Left ventricle myocardium inferior (tissue), 1 donor: ENCODE measurements at regions not wholly inside any gene's neighbourhood (a gene's known extent, or its start where the extent isn't known, plus 50 kb on each side); places are given as distances from the start of the nearest gene placed in this dataset.

Source experiments
- DNase-seq: peaks from one replicate; pipeline ENCODE4 v3.0.0-alpha.2; 2020
- H3K27ac ChIP-seq: fragments of 200-600 bp; replicated peaks from 2 replicates; pipeline ENCODE4 v1.8.0; 2021
- H3K27me3 ChIP-seq: fragments of 200-600 bp; 2 replicates; pipeline ENCODE4 v1.8.0; 2021; ENCODE audit warnings: low read depth
- H3K36me3 ChIP-seq: fragments of 200-600 bp; 2 replicates; pipeline ENCODE4 v1.8.0; 2021
- H3K4me1 ChIP-seq: fragments of 200-600 bp; 2 replicates; pipeline ENCODE4 v1.8.0; 2021
- H3K4me3 ChIP-seq: fragments of 200-600 bp; 2 replicates; pipeline ENCODE4 v1.8.0; 2021; ENCODE audit warnings: mild to moderate bottlenecking, moderate library complexity
- H3K9me3 ChIP-seq: fragments of 200-600 bp; replicated peaks from 2 replicates; pipeline ENCODE4 v1.8.0; 2021
- CTCF ChIP-seq: fragments of 200-600 bp; IDR thresholded peaks from 2 replicates; pipeline ENCODE4 v1.8.0; 2021; ENCODE audit warnings: antibody characterized with exemption, mild to moderate bottlenecking, borderline replicate concordance
- intact Hi-C: fragments of 100-400 bp; cut with micrococcal nuclease; formaldehyde crosslinking; loops from one replicate; pipeline ENCODE4 v1.11.0; 2022
- donor health status: DM: no; HTN: yes; CAD: no; lungs with severe emphysema.

- peaks cover 33% of the 10 kb centered on the region for H3K27me3 ChIP-seq
- intact Hi-C loops: no loop called here
- peak; percentile 67 for DNase-seq
Observed at GRCh38 chr20:40584130-40584809, 104.8 kb downstream of the MAFB start.

DNA sequence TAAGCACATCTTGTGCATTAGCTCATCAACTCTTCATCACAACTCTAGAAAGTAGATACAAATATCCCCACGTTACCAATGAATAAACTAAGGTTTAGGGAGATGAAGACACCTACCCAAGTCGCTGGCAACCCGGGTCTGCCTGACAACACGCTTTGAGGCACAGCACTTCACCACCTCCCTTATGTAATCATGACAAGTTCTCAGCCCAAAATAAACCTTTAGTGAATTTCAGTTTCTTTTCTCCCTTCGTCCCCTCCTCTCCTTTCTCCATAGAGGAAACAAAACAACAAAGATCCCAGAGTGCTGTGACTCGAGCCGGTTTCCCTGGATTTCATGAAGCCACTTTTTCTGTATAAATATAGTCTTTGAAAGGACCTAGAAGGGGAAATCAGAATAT lies 105.4 kb downstream of the MAFB start:
- no peaks in the 10 kb centered on the region for H3K36me3 ChIP-seq
- peaks cover 29% of the 10 kb centered on the region for H3K27me3 ChIP-seq
- H3K9me3 ChIP-seq: no peaks in the 10 kb centered on the region
- DNase-seq: no peak
- peaks cover 11% of the 10 kb centered on the region for H3K4me1 ChIP-seq
- no peak overlapping the region for H3K27ac ChIP-seq
- no peak for TF ChIP-seq CTCF
- intact Hi-C loops: no loop called here
- no peak overlapping the region for H3K4me3 ChIP-seq

More at GRCh38 chr20:40584130-40584809, 104.8 kb downstream of the MAFB start:
- H3K36me3 ChIP-seq: no peaks in the 10 kb centered on the region
- H3K4me1 ChIP-seq: peaks cover 11% of the 10 kb centered on the region
- no peaks in the 10 kb centered on the region for H3K9me3 ChIP-seq
- no peak overlapping the region for H3K4me3 ChIP-seq
- no peak for TF ChIP-seq CTCF
- no peak overlapping the region for H3K27ac ChIP-seq

DNA sequence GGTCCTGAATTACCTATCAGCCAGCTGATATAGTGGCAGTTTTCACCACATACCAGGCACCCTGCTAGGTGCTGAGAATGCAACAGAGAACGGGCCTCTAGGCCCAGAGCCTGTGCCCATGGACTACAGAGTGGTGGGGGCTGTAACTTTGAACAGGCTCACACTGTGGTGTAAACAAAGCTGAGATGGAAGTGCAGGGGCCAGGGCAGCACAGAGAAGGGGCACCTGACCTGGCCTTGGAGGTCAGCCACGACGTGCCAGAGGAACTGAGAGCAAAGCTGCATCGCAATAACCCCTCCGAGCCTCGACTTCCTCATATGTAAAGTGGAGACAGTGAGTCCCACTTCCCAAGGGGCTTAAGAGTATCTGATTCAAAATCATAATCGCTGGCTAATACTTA lies 105.8 kb downstream of the MAFB start:
- intact Hi-C loops: no loop called here
- Histone ChIP-seq H3K27ac (no peak overlapping the region), H3K4me3 (no peak overlapping the region), H3K36me3 (no peaks in the 10 kb centered on the region), H3K27me3 (peaks cover 27% of the 10 kb centered on the region), H3K9me3 (no peaks in the 10 kb centered on the region), H3K4me1 (peaks cover 11% of the 10 kb centered on the region)
- no peak for TF ChIP-seq CTCF
- DNase-seq: no peak

- H3K4me1 ChIP-seq: peaks cover 11% of the 10 kb centered on the region
- no peak overlapping the region for H3K27ac ChIP-seq
- no peaks in the 10 kb centered on the region for H3K9me3 ChIP-seq
- H3K4me3 ChIP-seq: no peak overlapping the region
- no peaks in the 10 kb centered on the region for H3K36me3 ChIP-seq
- DNase-seq: no peak
- intact Hi-C loops: no loop called here
- H3K27me3 ChIP-seq: peaks cover 27% of the 10 kb centered on the region
- TF ChIP-seq CTCF: no peak
Observed at GRCh38 chr20:40582531-40582930, 106.5 kb downstream of the MAFB start.

DNA sequence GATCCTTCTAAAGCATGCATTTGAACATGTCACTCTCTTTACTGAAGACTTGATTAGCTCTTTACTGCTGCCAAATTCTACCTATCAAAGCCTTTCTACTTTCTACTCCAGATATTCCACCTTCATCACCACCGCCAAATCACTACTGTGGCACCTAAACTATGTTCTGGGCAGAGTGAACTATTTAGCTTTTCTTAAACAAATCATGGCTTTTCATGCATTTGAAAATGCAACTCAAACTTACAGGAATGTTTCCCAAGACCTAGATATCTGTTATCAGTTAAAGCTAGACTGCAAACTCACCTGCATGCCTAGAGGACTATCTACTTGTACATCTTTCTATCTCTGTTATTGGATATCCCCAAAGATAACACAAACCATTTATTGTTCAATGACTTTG lies 109.3 kb downstream of the MAFB start:
- no peak for DNase-seq
- H3K4me1 ChIP-seq: peaks cover 11% of the 10 kb centered on the region
- peaks cover 26% of the 10 kb centered on the region for H3K27me3 ChIP-seq
- no peak for TF ChIP-seq CTCF
- no peaks in the 10 kb centered on the region for H3K9me3 ChIP-seq
- no peak overlapping the region for H3K4me3 ChIP-seq
- H3K27ac ChIP-seq: no peak overlapping the region
- H3K36me3 ChIP-seq: no peaks in the 10 kb centered on the region
- intact Hi-C loops: no loop called here

GRCh38 chr20:40578961-40579360 lies 110.1 kb downstream of the MAFB start:
- TF ChIP-seq CTCF: no peak
- Histone ChIP-seq H3K4me1 (peaks cover 4% of the 10 kb centered on the region), H3K9me3 (peaks cover 5% of the 10 kb centered on the region), H3K27ac (no peak overlapping the region), H3K4me3 (no peak overlapping the region), H3K36me3 (no peaks in the 10 kb centered on the region), H3K27me3 (peaks cover 26% of the 10 kb centered on the region)
- DNase-seq: no peak
- intact Hi-C loops: no loop called here
